ENCODE measurements at regions not wholly inside any gene's neighbourhood (a gene's known extent, or its start where the extent isn't known, plus 50 kb on each side); places are given as distances from the start of the nearest gene placed in this dataset.

- TF ChIP-seq CTCF (IDR thresholded peaks at IDR 0.05 in 4 of 5, conservative IDR thresholded peaks at IDR 0.05 in 1 of 5) (no peak), POLR2A (IDR thresholded peaks at IDR 0.05) (no peak)
Observed at GRCh38 chr10:130900441-130901160, 410.9 kb downstream of the TCERG1L start.
